Activated naive CD4-positive, alpha-beta T cell treated with anti-CD3 and anti-CD28 coated beads, Interleukin-2, amount 10 ng/mL, durations not matched to agents 7 days and 5 days (primary cell): ENCODE measurements at regions not wholly inside any gene's neighbourhood (a gene's known extent, or its start where the extent isn't known, plus 50 kb on each side); places are given as distances from the start of the nearest gene placed in this dataset.

Experiments used
- CTCF ChIA-PET: fragments of 350-600 bp; sonication (Branson Sonifier 250); formaldehyde crosslinking; loops from one replicate; lab custom pipeline; 2021; ENCODE audit warnings: antibody characterized with exemption; lab: Charles Lee
- DNase-seq: peaks from one replicate; pipeline ENCODE4 v3.0.0-alpha.2; 2020
- H3K27ac Mint-ChIP-seq: one replicate; pipeline ENCODE4 v1.8.0; 2021; ENCODE audit warnings: mild to moderate bottlenecking, moderate library complexity, mixed read lengths
- H3K27me3 Mint-ChIP-seq: one replicate; pipeline ENCODE4 v1.8.0; 2021; ENCODE audit warnings: mild to moderate bottlenecking, mixed read lengths
- H3K36me3 Mint-ChIP-seq: one replicate; pipeline ENCODE4 v1.8.0; 2021; ENCODE audit warnings: mixed read lengths
- H3K4me1 Mint-ChIP-seq: one replicate; pipeline ENCODE4 v1.8.0; 2021; ENCODE audit warnings: mixed read lengths
- H3K4me3 Mint-ChIP-seq: one replicate; pipeline ENCODE4 v1.8.0; 2021; ENCODE audit warnings: mild to moderate bottlenecking, moderate library complexity, mixed read lengths
- H3K9me3 Mint-ChIP-seq: one replicate; pipeline ENCODE4 v1.8.0; 2021; ENCODE audit warnings: mixed read lengths

- Mint-ChIP-seq H3K27me3 (peaks cover 25% of the 10 kb centered on the region), H3K27ac (no peak overlapping the region), H3K4me3 (no peak overlapping the region), H3K4me1 (no peaks in the 10 kb centered on the region), H3K9me3 (no peaks in the 10 kb centered on the region), H3K36me3 (no peaks in the 10 kb centered on the region)
- CTCF ChIA-PET = no interaction called here
- DNase-seq = no peak
Observed at GRCh38 chr1:209400351-209401220, 182.9 kb upstream of the CAMK1G start.

GRCh38 chr1:209402697-209403096 lies 180.8 kb upstream of the CAMK1G start:
- Mint-ChIP-seq H3K4me3 (no peak overlapping the region), H3K27me3 (peaks cover 12% of the 10 kb centered on the region), H3K4me1 (no peaks in the 10 kb centered on the region), H3K36me3 (no peaks in the 10 kb centered on the region), H3K27ac (no peak overlapping the region), H3K9me3 (no peaks in the 10 kb centered on the region)
- CTCF ChIA-PET = no interaction called here
- DNase-seq = no peak

- no peaks in the 10 kb centered on the region for H3K36me3 Mint-ChIP-seq
- H3K4me1 Mint-ChIP-seq = no peaks in the 10 kb centered on the region
- H3K27ac Mint-ChIP-seq = no peak overlapping the region
- H3K27me3 Mint-ChIP-seq = peaks cover 5% of the 10 kb centered on the region
- no peak for DNase-seq
- H3K4me3 Mint-ChIP-seq = no peak overlapping the region
- CTCF ChIA-PET = no interaction called here
- no peaks in the 10 kb centered on the region for H3K9me3 Mint-ChIP-seq
Observed at GRCh38 chr1:209403921-209404320, 179.6 kb upstream of the CAMK1G start.

- no peaks in the 10 kb centered on the region for H3K36me3 Mint-ChIP-seq
- H3K4me1 Mint-ChIP-seq = no peaks in the 10 kb centered on the region
- CTCF ChIA-PET = no interaction called here
- no peaks in the 10 kb centered on the region for H3K9me3 Mint-ChIP-seq
- H3K27ac Mint-ChIP-seq = no peak overlapping the region
- DNase-seq = no peak
- H3K4me3 Mint-ChIP-seq = no peak overlapping the region
- H3K27me3 Mint-ChIP-seq = peaks cover 9% of the 10 kb centered on the region
Observed at GRCh38 chr1:209404577-209404976, 178.9 kb upstream of the CAMK1G start.

GRCh38 chr1:209405183-209405814 lies 178.2 kb upstream of the CAMK1G start:
- no peaks in the 10 kb centered on the region for H3K36me3 Mint-ChIP-seq
- no peaks in the 10 kb centered on the region for H3K9me3 Mint-ChIP-seq
- H3K4me1 Mint-ChIP-seq = no peaks in the 10 kb centered on the region
- H3K27me3 Mint-ChIP-seq = peaks cover 9% of the 10 kb centered on the region
- CTCF ChIA-PET = interaction anchor here (0.9 to 1.2 kb wide), 2 partner anchors 15 to 51 kb away, joined by 3 to 5 read pairs; no protein-coding TSS in a partner anchor
- no peak overlapping the region for H3K27ac Mint-ChIP-seq
- no peak overlapping the region for H3K4me3 Mint-ChIP-seq
- DNase-seq = no peak

GRCh38 chr1:209406168-209406567 lies 177.3 kb upstream of the CAMK1G start:
- H3K9me3 Mint-ChIP-seq = no peaks in the 10 kb centered on the region
- CTCF ChIA-PET = interaction anchor here (0.9 to 1.2 kb wide), 2 partner anchors 14 to 51 kb away, joined by 3 to 5 read pairs; no protein-coding TSS in a partner anchor
- no peak overlapping the region for H3K27ac Mint-ChIP-seq
- DNase-seq = no peak
- H3K36me3 Mint-ChIP-seq = no peaks in the 10 kb centered on the region
- H3K4me1 Mint-ChIP-seq = no peaks in the 10 kb centered on the region
- peaks cover 9% of the 10 kb centered on the region for H3K27me3 Mint-ChIP-seq
- no peak overlapping the region for H3K4me3 Mint-ChIP-seq

GRCh38 chr1:209406595-209406994 lies 176.9 kb upstream of the CAMK1G start:
- Mint-ChIP-seq H3K27ac (no peak overlapping the region), H3K4me3 (no peak overlapping the region), H3K9me3 (no peaks in the 10 kb centered on the region), H3K27me3 (peaks cover 14% of the 10 kb centered on the region), H3K4me1 (no peaks in the 10 kb centered on the region), H3K36me3 (no peaks in the 10 kb centered on the region)
- no peak for DNase-seq
- CTCF ChIA-PET = interaction anchor here (0.9 kb wide), 1 partner anchor 13 kb away, joined by 3 read pairs; no protein-coding TSS in a partner anchor

- no peak for DNase-seq
- Mint-ChIP-seq H3K4me3 (no peak overlapping the region), H3K27ac (no peak overlapping the region), H3K9me3 (no peaks in the 10 kb centered on the region), H3K36me3 (no peaks in the 10 kb centered on the region), H3K4me1 (no peaks in the 10 kb centered on the region), H3K27me3 (peaks cover 24% of the 10 kb centered on the region)
- CTCF ChIA-PET = no interaction called here
Observed at GRCh38 chr1:209409780-209410179, 173.7 kb upstream of the CAMK1G start.

- H3K36me3 Mint-ChIP-seq = no peaks in the 10 kb centered on the region
- H3K4me3 Mint-ChIP-seq = no peak overlapping the region
- CTCF ChIA-PET = interaction anchor here (0.9 kb wide), 1 partner anchor 154 kb away, joined by 4 read pairs; no protein-coding TSS in a partner anchor
- H3K27ac Mint-ChIP-seq = no peak overlapping the region
- no peaks in the 10 kb centered on the region for H3K9me3 Mint-ChIP-seq
- no peak for DNase-seq
- no peaks in the 10 kb centered on the region for H3K4me1 Mint-ChIP-seq
- H3K27me3 Mint-ChIP-seq = peaks cover 27% of the 10 kb centered on the region
Observed at GRCh38 chr1:209411491-209411929, 172.0 kb upstream of the CAMK1G start.

- Mint-ChIP-seq H3K9me3 (no peaks in the 10 kb centered on the region), H3K27ac (no peak overlapping the region), H3K4me1 (no peaks in the 10 kb centered on the region), H3K36me3 (no peaks in the 10 kb centered on the region), H3K4me3 (no peak overlapping the region), H3K27me3 (peaks cover 27% of the 10 kb centered on the region)
- DNase-seq = no peak
- CTCF ChIA-PET = interaction anchor here (0.9 kb wide), 1 partner anchor 154 kb away, joined by 4 read pairs; no protein-coding TSS in a partner anchor
Observed at GRCh38 chr1:209412036-209412435, 171.5 kb upstream of the CAMK1G start.

GRCh38 chr1:209412566-209412965 lies 170.9 kb upstream of the CAMK1G start:
- Mint-ChIP-seq H3K36me3 (no peaks in the 10 kb centered on the region), H3K4me1 (no peaks in the 10 kb centered on the region), H3K9me3 (no peaks in the 10 kb centered on the region), H3K27ac (no peak overlapping the region), H3K4me3 (no peak overlapping the region), H3K27me3 (peaks cover 27% of the 10 kb centered on the region)
- DNase-seq = no peak
- CTCF ChIA-PET = interaction anchor here (0.9 kb wide), 1 partner anchor 153 kb away, joined by 4 read pairs; no protein-coding TSS in a partner anchor

- no peaks in the 10 kb centered on the region for H3K4me1 Mint-ChIP-seq
- H3K4me3 Mint-ChIP-seq = no peak overlapping the region
- no peak for DNase-seq
- H3K36me3 Mint-ChIP-seq = no peaks in the 10 kb centered on the region
- CTCF ChIA-PET = interaction anchor here (0.7 kb wide), 1 partner anchor 68 kb away, joined by 3 read pairs; no protein-coding TSS in a partner anchor
- no peak overlapping the region for H3K27ac Mint-ChIP-seq
- no peaks in the 10 kb centered on the region for H3K9me3 Mint-ChIP-seq
- peaks cover 27% of the 10 kb centered on the region for H3K27me3 Mint-ChIP-seq
Observed at GRCh38 chr1:209413062-209413461, 170.5 kb upstream of the CAMK1G start.

GRCh38 chr1:209414803-209415329 lies 168.6 kb upstream of the CAMK1G start:
- Mint-ChIP-seq H3K4me3 (no peak overlapping the region), H3K4me1 (no peaks in the 10 kb centered on the region), H3K36me3 (no peaks in the 10 kb centered on the region), H3K9me3 (no peaks in the 10 kb centered on the region), H3K27ac (no peak overlapping the region), H3K27me3 (peaks cover 24% of the 10 kb centered on the region)
- DNase-seq = no peak
- CTCF ChIA-PET = no interaction called here

GRCh38 chr1:209416039-209416438 lies 167.5 kb upstream of the CAMK1G start:
- H3K4me3 Mint-ChIP-seq = no peak overlapping the region

More at GRCh38 chr1:209416039-209416438, 167.5 kb upstream of the CAMK1G start:
- peaks cover 24% of the 10 kb centered on the region for H3K27me3 Mint-ChIP-seq
- no peak overlapping the region for H3K27ac Mint-ChIP-seq
- no peaks in the 10 kb centered on the region for H3K4me1 Mint-ChIP-seq
- H3K36me3 Mint-ChIP-seq = no peaks in the 10 kb centered on the region
- DNase-seq = no peak
- CTCF ChIA-PET = no interaction called here
- no peaks in the 10 kb centered on the region for H3K9me3 Mint-ChIP-seq
